ENCODE measurements at regions not wholly inside any gene's neighbourhood (a gene's known extent, or its start where the extent isn't known, plus 50 kb on each side); places are given as distances from the start of the nearest gene placed in this dataset.

DNA sequence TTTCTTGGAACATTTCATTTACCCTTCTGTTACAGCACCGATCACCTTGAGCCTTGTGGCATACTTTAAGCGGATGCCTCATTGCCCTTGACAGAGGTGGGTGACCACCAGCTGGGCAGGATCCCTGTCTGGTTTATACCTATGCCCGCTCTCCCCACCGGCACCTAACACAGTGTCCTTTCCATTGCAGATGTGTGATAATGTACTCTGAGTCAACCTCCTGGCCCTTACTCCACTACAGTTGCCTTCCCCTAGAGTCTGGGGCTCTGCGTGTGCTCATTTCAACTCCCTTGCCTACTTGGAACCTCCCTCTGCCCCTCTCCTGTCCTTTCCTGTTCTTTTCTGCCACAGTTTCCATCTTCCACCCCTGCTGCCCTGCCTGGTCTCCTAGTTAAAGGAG lies 60.2 kb upstream of the MED13 start:
- TF ChIP-seq CTCF (IDR thresholded peaks at IDR 0.05): no peak
- TF ChIP-seq EZH2 (IDR thresholded peaks at IDR 0.05; ENCODE audit: borderline replicate concordance, insufficient read depth, low read depth, low read length, poor library complexity, severe bottlenecking): no peak

Data from B cell (primary cell).